IMR-90 (cell line): ENCODE measurements at regions not wholly inside any gene's neighbourhood (a gene's known extent, or its start where the extent isn't known, plus 50 kb on each side); places are given as distances from the start of the nearest gene placed in this dataset.

Experiments
- ATAC-seq: fragments of 200-7000 bp; cut with Tn5 transposase; 2 replicates; pipeline ENCODE4 v1.9.1; 2020; ENCODE audit warnings: low read depth, mild to moderate bottlenecking, moderate library complexity
- BruUV-seq: library from RNA; stranded (reverse); fragments of 400-500 nt; replicated peaks from 2 replicates; lab custom pipeline; 2021; lab: Mats Ljungman, UMichigan
- CTCF ChIA-PET: fragments of 300-600 bp; formaldehyde crosslinking; extraction: SDS; loops from one replicate; lab custom pipeline; 2021; ENCODE audit warnings: antibody characterized with exemption; lab: Yijun Ruan, JAX
- POLR2A ChIA-PET: fragments of 300-600 bp; sonication (Branson Sonifier 250); formaldehyde crosslinking; loops from one replicate; lab custom pipeline; 2022; ENCODE audit warnings: antibody characterized with exemption; ENCODE audit not compliant: unreplicated experiment; lab: Charles Lee
- DNase-seq: peaks from one replicate; pipeline ENCODE4 v3.0.0; 2013
- H2AFZ ChIP-seq: replicated peaks from 2 replicates; pipeline ENCODE3; 2013; ENCODE audit warnings: low read length, mild to moderate bottlenecking; ENCODE audit not compliant: poor library complexity
- H2AK5ac ChIP-seq: 2 replicates; pipeline ENCODE4 v1.6.1; 2013; ENCODE audit warnings: low read depth, low read length, inconsistent platforms
- H2AK9ac ChIP-seq: replicated peaks from 2 replicates; pipeline ENCODE3; 2013; ENCODE audit warnings: mild to moderate bottlenecking, low read depth, low read length, moderate library complexity; ENCODE audit not compliant: poor library complexity
- H2BK120ac ChIP-seq: 2 replicates; pipeline ENCODE4 v1.6.1; 2013; ENCODE audit warnings: low read depth, low read length, inconsistent platforms
- H2BK15ac ChIP-seq: 3 replicates; pipeline ENCODE4 v1.6.1; 2013; ENCODE audit warnings: low read depth, low read length, inconsistent platforms
- H2BK20ac ChIP-seq: 2 replicates; pipeline ENCODE4 v1.6.1; 2013; ENCODE audit warnings: low read depth, mild to moderate bottlenecking, inconsistent platforms, low read length, moderate library complexity
- H2BK5ac ChIP-seq: 2 replicates; pipeline ENCODE4 v1.6.1; 2013; ENCODE audit warnings: mild to moderate bottlenecking, low read depth, low read length, inconsistent platforms; ENCODE audit not compliant: poor library complexity, severe bottlenecking
- H3K14ac ChIP-seq: replicated peaks from 2 replicates; pipeline ENCODE4 v1.6.1; 2013; ENCODE audit warnings: low read depth, low read length, inconsistent platforms
- H3K18ac ChIP-seq: 2 replicates; pipeline ENCODE4 v1.6.1; 2013; ENCODE audit warnings: low read depth, low read length, control low read depth
- H3K23ac ChIP-seq: 2 replicates; pipeline ENCODE4 v1.6.1; 2013; ENCODE audit warnings: low read depth, low read length, inconsistent platforms
- H3K27ac ChIP-seq: 2 replicates; pipeline ENCODE4 v1.5.1; 2013; ENCODE audit warnings: mild to moderate bottlenecking, control low read depth, low read length; ENCODE audit not compliant: insufficient read depth
- H3K27me3 ChIP-seq: 2 replicates; pipeline ENCODE4 v1.6.1; 2013; ENCODE audit warnings: low read length; ENCODE audit not compliant: control insufficient read depth, insufficient read depth
- H3K36me3 ChIP-seq: 2 replicates; pipeline ENCODE4 v1.6.1; 2013; ENCODE audit warnings: low read length, mixed read lengths; ENCODE audit not compliant: control insufficient read depth, insufficient read depth
- H3K4ac ChIP-seq: 2 replicates; pipeline ENCODE4 v1.6.1; 2013; ENCODE audit warnings: low read depth, low read length, inconsistent platforms
- H3K4me1 ChIP-seq: 2 replicates; pipeline ENCODE4 v1.6.1; 2013; ENCODE audit warnings: low read length, mixed read lengths; ENCODE audit not compliant: control insufficient read depth, insufficient read depth
- H3K4me2 ChIP-seq: 2 replicates; pipeline ENCODE4 v1.6.1; 2013; ENCODE audit warnings: low read depth, mild to moderate bottlenecking, control low read depth, low read length, moderate library complexity
- H3K4me3 ChIP-seq: 2 replicates; pipeline ENCODE4 v1.5.1; 2013; ENCODE audit warnings: low read depth, mild to moderate bottlenecking, control low read depth, low read length, moderate library complexity; ENCODE audit not compliant: insufficient read depth
- H3K56ac ChIP-seq: 2 replicates; pipeline ENCODE4 v1.6.1; 2013; ENCODE audit warnings: low read length, inconsistent platforms; ENCODE audit not compliant: insufficient read depth; ENCODE audit errors: extremely low read depth
- H3K79me1 ChIP-seq, 2 experiments: 2 replicates each; pipeline ENCODE4 v1.6.1; 2013; ENCODE audit warnings: low read length in 2 of 2, inconsistent platforms in 1 of 2, low read depth in 1 of 2
- H3K9ac ChIP-seq: 2 replicates; pipeline ENCODE4 v1.6.1; 2013; ENCODE audit warnings: low read depth, low read length, control low read depth
- H3K9me1 ChIP-seq: 2 replicates; pipeline ENCODE4 v1.6.1; 2013; ENCODE audit warnings: low read length, inconsistent platforms; ENCODE audit not compliant: insufficient read depth
- H3K9me3 ChIP-seq: 2 replicates; pipeline ENCODE4 v1.6.1; 2013; ENCODE audit warnings: low read length; ENCODE audit not compliant: control insufficient read depth, insufficient read depth
- H4K20me1 ChIP-seq: 2 replicates; pipeline ENCODE4 v1.6.1; 2013; ENCODE audit warnings: low read length, inconsistent platforms; ENCODE audit not compliant: insufficient read depth
- H4K5ac ChIP-seq: 2 replicates; pipeline ENCODE4 v1.6.1; 2013; ENCODE audit warnings: mild to moderate bottlenecking, low read depth, low read length, control low read depth
- H4K8ac ChIP-seq, 2 experiments: 2 replicates each; pipeline ENCODE4 v1.6.1; 2013; ENCODE audit warnings: low read depth in 2 of 2, low read length in 2 of 2, control low read depth in 1 of 2, inconsistent platforms in 1 of 2
- H4K91ac ChIP-seq: 2 replicates; pipeline ENCODE4 v1.6.1; 2013; ENCODE audit warnings: low read depth, low read length, inconsistent platforms; ENCODE audit not compliant: insufficient read depth
- FOS ChIP-seq: fragments of 150-350 bp; IDR thresholded peaks from 2 replicates; pipeline ENCODE4 v1.6.1; 2016; ENCODE audit warnings: low read depth, low read length
- NFE2L2 ChIP-seq: fragments of 150-350 bp; IDR thresholded peaks from 2 replicates; pipeline ENCODE4 v1.6.1; 2016; ENCODE audit warnings: low read depth, mild to moderate bottlenecking, low read length
- RFX5 ChIP-seq: IDR thresholded peaks from 2 replicates; pipeline ENCODE4 v1.8.0; 2012; ENCODE audit warnings: low read depth, mild to moderate bottlenecking, low read length, moderate library complexity
- SMC3 ChIP-seq: fragments of 150-350 bp; IDR thresholded peaks from 2 replicates; pipeline ENCODE4 v1.6.1; 2016; ENCODE audit warnings: low read depth, mild to moderate bottlenecking, antibody characterized with exemption, low read length, moderate library complexity
- WGBS, 2 experiments: methylation state at CpG; one replicate each; pipeline versions ENCODE4 v1.1.5 to v1.1.7; 2013; ENCODE audit warnings: missing lambda C conversion rate in 2 of 2; ENCODE audit not compliant: insufficient read length in 1 of 2; ENCODE audit errors: extremely low coverage in 2 of 2; 5-methylcytosine and 5-hydroxymethylcytosine counted together
- dilution Hi-C: fragments of 300-500 bp; cut with HindIII; formaldehyde crosslinking; loops from one replicate; pipeline ENCODE4 v1.14.3; 2018; ENCODE audit warnings: low sequenced_read_pairs; ENCODE audit not compliant: unreplicated experiment
- in situ Hi-C: fragments of 300-500 bp; cut with MboI; formaldehyde crosslinking; loops from 3 replicates; pipeline ENCODE4 v1.14.3; 2019; ENCODE audit warnings: low sequenced_read_pairs, inconsistent platforms, mixed read lengths
- intact Hi-C: fragments of 100-400 bp; cut with micrococcal nuclease; formaldehyde crosslinking; loops from 2 replicates; pipeline ENCODE4 v1.10.0; 2022

- H3K4me2 ChIP-seq, result no peak overlapping the region
- H4K8ac ChIP-seq, result no peak overlapping the region
- no peak overlapping the region for H3K4me3 ChIP-seq
- in situ Hi-C loops (no loop called here), dilution Hi-C loops (no loop called here), intact Hi-C loops (no loop called here)
- no TSS peak for BruUV-seq
- no peak overlapping the region for H3K23ac ChIP-seq
- no peak overlapping the region for H2BK120ac ChIP-seq
- H3K4me1 ChIP-seq, result no peaks in the 10 kb centered on the region
- H2BK5ac ChIP-seq, result no peak overlapping the region
- H3K18ac ChIP-seq, result no peak overlapping the region
- no peak overlapping the region for H2BK20ac ChIP-seq
- no peak overlapping the region for H4K91ac ChIP-seq
- ATAC-seq (no peak), DNase-seq (no peak)
- ChIA-PET CTCF (interaction anchor here (0.7 kb wide), 1 partner anchor 12 kb away, joined by 3 read pairs; no protein-coding TSS in a partner anchor), POLR2A (no interaction called here)
- H4K20me1 ChIP-seq, result no peaks in the 10 kb centered on the region
- H3K56ac ChIP-seq, result no peak overlapping the region
- no peak overlapping the region for H2AK9ac ChIP-seq
- no peak overlapping the region for H3K9ac ChIP-seq
- TF ChIP-seq FOS (no peak), NFE2L2 (no peak), RFX5 (no peak), SMC3 (no peak)
- H4K5ac ChIP-seq, result no peak overlapping the region
- no peaks in the 10 kb centered on the region for H3K36me3 ChIP-seq
- no CpG with 5 or more reads among the region's 11 CpGs for WGBS, 2 experiments
- no peaks in the 10 kb centered on the region for H3K79me1 ChIP-seq
- H2BK15ac ChIP-seq, result no peak overlapping the region
- H3K9me1 ChIP-seq, result no peaks in the 10 kb centered on the region
- H3K9me3 ChIP-seq, result no peaks in the 10 kb centered on the region
- H3K14ac ChIP-seq, result no peak overlapping the region
- H3K27ac ChIP-seq, result no peak overlapping the region
- H3K4ac ChIP-seq, result no peak overlapping the region
- no peak overlapping the region for H2AFZ ChIP-seq
- H2AK5ac ChIP-seq, result no peak overlapping the region
- peaks cover 2% of the 10 kb centered on the region for H3K27me3 ChIP-seq
Measured at GRCh38 chr2:118721817-118722551, 125.5 kb downstream of the EN1 start.
